ENCODE measurements at regions not wholly inside any gene's neighbourhood (a gene's known extent, or its start where the extent isn't known, plus 50 kb on each side); places are given as distances from the start of the nearest gene placed in this dataset.

GRCh38 chr9:78552802-78553201 is 255.9 kb downstream of the PSAT1 start:
- TF ChIP-seq CTCF (IDR thresholded peaks at IDR 0.05; ENCODE audit: control extremely low read depth in 1 of 3, insufficient read depth in 1 of 3, low read depth in 1 of 3, low read length in 3 of 3) (no peak), TAF1 (IDR thresholded peaks at IDR 0.05; ENCODE audit: low read depth, low read length) (no peak), SP2 (IDR thresholded peaks at IDR 0.05; ENCODE audit: low read length) (no peak), POLR2A (IDR thresholded peaks at IDR 0.05; ENCODE audit: control extremely low read depth in 1 of 2, low read depth in 2 of 2, low read length in 2 of 2) (no peak), NRF1 (IDR thresholded peaks at IDR 0.05; ENCODE audit: low read depth, low read length) (no peak), CHD2 (IDR thresholded peaks at IDR 0.05; ENCODE audit: low read length) (no peak), YY1 (IDR thresholded peaks at IDR 0.05; ENCODE audit: low read depth, low read length) (no peak), ATF2 (IDR thresholded peaks at IDR 0.05; ENCODE audit: low read length) (no peak)
